ENCODE measurements at regions not wholly inside any gene's neighbourhood (a gene's known extent, or its start where the extent isn't known, plus 50 kb on each side); places are given as distances from the start of the nearest gene placed in this dataset.

DNA sequence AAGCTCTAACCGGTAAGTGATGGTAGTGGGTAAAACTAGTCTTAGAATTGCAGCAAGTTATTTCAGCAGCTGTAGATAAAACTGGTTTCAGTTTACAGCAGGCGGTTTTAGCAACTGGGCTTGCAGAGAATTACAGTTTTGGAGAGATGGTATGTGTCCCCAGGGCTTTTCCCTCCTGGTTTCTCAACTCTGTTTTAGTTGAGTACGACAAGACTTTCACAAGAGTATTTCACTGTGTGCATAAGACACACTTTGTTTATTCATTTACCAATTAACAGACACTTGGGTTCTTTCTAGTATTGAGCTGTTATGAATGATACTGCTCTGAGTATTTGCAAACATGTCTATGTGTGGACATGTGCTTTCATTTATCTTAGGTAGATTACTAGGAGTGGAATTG, 65.6 kb upstream of the RFX8 start:
- TF ChIP-seq POLR2AphosphoS5 (IDR thresholded peaks at IDR 0.05; ENCODE audit: borderline replicate concordance, low read depth, low read length) (no peak), EZH2 (IDR thresholded peaks at IDR 0.05) (no peak)
